PC-3 (cell line): ENCODE measurements at regions not wholly inside any gene's neighbourhood (a gene's known extent, or its start where the extent isn't known, plus 50 kb on each side); places are given as distances from the start of the nearest gene placed in this dataset.
"Not testable (repeated sequence)": the region's sequence is repeated elsewhere in the genome, so short reads cannot be mapped to it uniquely, and the experiment has no call there.

Experiments
- CTCF ChIP-seq: fragments of 300-600 bp; sonication (generic); conservative IDR thresholded peaks from 2 replicates; pipeline ENCODE4 v1.5.1; 2017; ENCODE audit warnings: antibody characterized with exemption, low read depth, mild to moderate bottlenecking, low read length
- EZH2 ChIP-seq: fragments of 300-600 bp; sonication (generic); IDR thresholded peaks from one replicate; pipeline ENCODE4 v1.6.1; 2017; ENCODE audit warnings: antibody characterized with exemption, mild to moderate bottlenecking, low read length; ENCODE audit not compliant: unreplicated experiment

- TF ChIP-seq CTCF, EZH2: not testable (repeated sequence)
Measured at GRCh38 chr6:101188285-101188798, 205.2 kb upstream of the GRIK2 start.
